GM23338 (cell line): ENCODE measurements at regions not wholly inside any gene's neighbourhood (a gene's known extent, or its start where the extent isn't known, plus 50 kb on each side); places are given as distances from the start of the nearest gene placed in this dataset.

Source experiments
- CREB1 ChIP-seq: fragments of 250-450 bp; sonication (Bioruptor Pico); IDR thresholded peaks from 2 replicates; pipeline ENCODE4 v1.5.0; 2020; ENCODE audit warnings: low read depth, mild to moderate bottlenecking, moderate library complexity
- CTCF ChIP-seq, 2 experiments: fragments of 200-600 bp in 1 of 2; sonication (generic) in 1 of 2; conservative IDR thresholded peaks; 2 replicates each; pipeline versions ENCODE4 v1.5.1 to v1.6.1; 2016 to 2017; ENCODE audit warnings: antibody characterized with exemption in 2 of 2, low read depth in 2 of 2, mild to moderate bottlenecking in 2 of 2, moderate library complexity in 1 of 2
- EZH2 ChIP-seq: fragments of 200-600 bp; sonication (generic); IDR thresholded peaks from one replicate; pipeline ENCODE4 v1.8.0; 2017; ENCODE audit warnings: antibody characterized with exemption, mild to moderate bottlenecking, low read depth; ENCODE audit not compliant: unreplicated experiment
- EZH2phosphoT487 ChIP-seq: fragments of 200-600 bp; sonication (generic); IDR thresholded peaks from one replicate; pipeline ENCODE4 v1.8.1; 2018; ENCODE audit warnings: antibody characterized with exemption; ENCODE audit not compliant: unreplicated experiment
- NANOG ChIP-seq: IDR thresholded peaks from 2 replicates; pipeline ENCODE4 v1.6.1; 2016; ENCODE audit warnings: antibody characterized with exemption, borderline replicate concordance
- REST ChIP-seq: IDR thresholded peaks from one replicate; pipeline ENCODE4 v1.6.1; 2018; ENCODE audit warnings: antibody characterized with exemption; ENCODE audit not compliant: unreplicated experiment

- no peak for TF ChIP-seq CTCF (conservative IDR thresholded peaks at IDR 0.05; ENCODE audit: low read depth in 2 of 2)
- TF ChIP-seq EZH2phosphoT487 = no peak
- TF ChIP-seq EZH2 = no peak
- TF ChIP-seq REST = no peak
- TF ChIP-seq CREB1 (CRISPR knock-in tag) = no peak
- TF ChIP-seq NANOG = no peak
Measured at GRCh38 chr1:87600055-87600850, 271.6 kb downstream of the LMO4 start.
